ENCODE measurements at regions not wholly inside any gene's neighbourhood (a gene's known extent, or its start where the extent isn't known, plus 50 kb on each side); places are given as distances from the start of the nearest gene placed in this dataset.

DNA sequence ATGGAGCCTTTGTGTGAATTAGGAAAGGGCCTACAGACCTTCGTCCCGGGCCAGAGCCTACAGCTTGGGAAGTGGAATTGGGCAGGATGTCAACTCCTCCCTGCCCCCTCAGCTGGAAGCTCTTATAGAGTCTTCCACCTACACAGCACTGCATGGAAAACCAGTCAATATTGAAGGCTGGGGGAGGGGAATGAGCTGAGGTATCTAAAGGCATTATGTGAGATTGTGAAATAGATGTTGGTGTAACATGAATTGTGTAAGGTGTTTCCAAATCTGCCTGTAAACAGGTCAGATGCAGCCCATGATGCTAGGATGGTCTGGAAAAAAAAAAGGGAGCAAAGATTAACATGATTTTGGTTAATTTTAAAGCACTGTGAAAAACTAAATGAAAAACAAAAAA lies 433.5 kb upstream of the POU3F3 start:
- no peak for TF ChIP-seq EZH2 (IDR thresholded peaks at IDR 0.05; ENCODE audit: borderline replicate concordance, low read length)
- TF ChIP-seq, protein P1, sequence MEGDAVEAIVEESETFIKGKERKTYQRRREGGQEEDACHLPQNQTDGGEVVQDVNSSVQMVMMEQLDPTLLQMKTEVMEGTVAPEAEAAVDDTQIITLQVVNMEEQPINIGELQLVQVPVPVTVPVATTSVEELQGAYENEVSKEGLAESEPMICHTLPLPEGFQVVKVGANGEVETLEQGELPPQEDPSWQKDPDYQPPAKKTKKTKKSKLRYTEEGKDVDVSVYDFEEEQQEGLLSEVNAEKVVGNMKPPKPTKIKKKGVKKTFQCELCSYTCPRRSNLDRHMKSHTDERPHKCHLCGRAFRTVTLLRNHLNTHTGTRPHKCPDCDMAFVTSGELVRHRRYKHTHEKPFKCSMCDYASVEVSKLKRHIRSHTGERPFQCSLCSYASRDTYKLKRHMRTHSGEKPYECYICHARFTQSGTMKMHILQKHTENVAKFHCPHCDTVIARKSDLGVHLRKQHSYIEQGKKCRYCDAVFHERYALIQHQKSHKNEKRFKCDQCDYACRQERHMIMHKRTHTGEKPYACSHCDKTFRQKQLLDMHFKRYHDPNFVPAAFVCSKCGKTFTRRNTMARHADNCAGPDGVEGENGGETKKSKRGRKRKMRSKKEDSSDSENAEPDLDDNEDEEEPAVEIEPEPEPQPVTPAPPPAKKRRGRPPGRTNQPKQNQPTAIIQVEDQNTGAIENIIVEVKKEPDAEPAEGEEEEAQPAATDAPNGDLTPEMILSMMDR (conservative IDR thresholded peaks at IDR 0.05 in 1 of 2, IDR thresholded peaks at IDR 0.05 in 1 of 2; ENCODE audit: extremely low read depth in 1 of 2, insufficient read depth in 1 of 2, low read depth in 1 of 2, low read length in 2 of 2): no peak

All from mammary epithelial cell (primary cell).